ENCODE measurements at regions not wholly inside any gene's neighbourhood (a gene's known extent, or its start where the extent isn't known, plus 50 kb on each side); places are given as distances from the start of the nearest gene placed in this dataset.

GRCh38 chr6:167647306-167647705 is 179.4 kb upstream of the AFDN start:
- Histone ChIP-seq H3K27me3 (no peaks in the 10 kb centered on the region), H3K4me1 (replicated peaks in 1 of 2) (no peaks in the 10 kb centered on the region), H3K27ac (no peak overlapping the region), H3K9me3 (replicated peaks in 1 of 3) (no peaks in the 10 kb centered on the region), H3K4me3 (no peak overlapping the region), H3K36me3 (replicated peaks in 1 of 2) (no peaks in the 10 kb centered on the region)
- WGBS, 4 donors, result 30 to 45% (median 37%) methylated on average over 4 of the region's 4 CpGs
- DNase-seq, result no peak
- TF ChIP-seq CTCF (IDR thresholded peaks at IDR 0.05) (no peak), POLR2A (IDR thresholded peaks at IDR 0.05) (no peak)
- intact Hi-C loops (cut with DNase I), result no loop called here

GRCh38 chr6:167647737-167648470 is 178.8 kb upstream of the AFDN start:
- Histone ChIP-seq H3K9me3 (replicated peaks in 1 of 3) (no peaks in the 10 kb centered on the region), H3K27me3 (no peaks in the 10 kb centered on the region), H3K27ac (no peak overlapping the region), H3K4me3 (no peak overlapping the region), H3K36me3 (replicated peaks in 1 of 2) (no peaks in the 10 kb centered on the region), H3K4me1 (replicated peaks in 1 of 2) (no peaks in the 10 kb centered on the region)
- WGBS, 4 donors, result 56 to 76% (median 66%) methylated on average over 13 of the region's 13 CpGs
- intact Hi-C loops (cut with DNase I), result no loop called here
- DNase-seq, result no peak
- no peak for TF ChIP-seq POLR2A (IDR thresholded peaks at IDR 0.05)
- no peak for TF ChIP-seq CTCF (IDR thresholded peaks at IDR 0.05)

- no peak for TF ChIP-seq CTCF (IDR thresholded peaks at IDR 0.05)
- TF ChIP-seq POLR2A (IDR thresholded peaks at IDR 0.05), result no peak
- Histone ChIP-seq H3K27me3 (no peaks in the 10 kb centered on the region), H3K9me3 (replicated peaks in 1 of 3) (no peaks in the 10 kb centered on the region), H3K4me1 (replicated peaks in 1 of 2) (no peaks in the 10 kb centered on the region), H3K27ac (no peak overlapping the region), H3K4me3 (no peak overlapping the region), H3K36me3 (replicated peaks in 1 of 2) (no peaks in the 10 kb centered on the region)
- intact Hi-C loops (cut with DNase I), result no loop called here
- no peak for DNase-seq
- 71 to 91% (median 83%) methylated on average over 13 of the region's 13 CpGs for WGBS, 4 donors
These were observed 178.0 kb upstream of the AFDN start for GRCh38 chr6:167648501-167649278.

- Histone ChIP-seq H3K36me3 (replicated peaks in 1 of 2) (no peaks in the 10 kb centered on the region), H3K4me3 (no peak overlapping the region), H3K9me3 (replicated peaks in 1 of 3) (no peaks in the 10 kb centered on the region), H3K27ac (no peak overlapping the region), H3K27me3 (no peaks in the 10 kb centered on the region), H3K4me1 (replicated peaks in 1 of 2) (no peaks in the 10 kb centered on the region)
- TF ChIP-seq CTCF (IDR thresholded peaks at IDR 0.05) (no peak), POLR2A (IDR thresholded peaks at IDR 0.05) (no peak)
- WGBS, 4 donors, result 77 to 93% (median 84%) methylated on average over 8 of the region's 8 CpGs
- no peak for DNase-seq
- intact Hi-C loops (cut with DNase I), result no loop called here
These were observed 177.2 kb upstream of the AFDN start for GRCh38 chr6:167649476-167649875.

Data from adrenal gland (tissue), 9 donors.